Stimulated activated CD4-positive, alpha-beta T cell treated with anti-CD3 and anti-CD28 coated beads, Interleukin-4, amount 100 ng/mL, for 24 hours (primary cell): ENCODE measurements at regions not wholly inside any gene's neighbourhood (a gene's known extent, or its start where the extent isn't known, plus 50 kb on each side); places are given as distances from the start of the nearest gene placed in this dataset.

Experiments used
- DNase-seq: peaks from one replicate; pipeline ENCODE4 v3.0.0-alpha.2; 2020

DNA sequence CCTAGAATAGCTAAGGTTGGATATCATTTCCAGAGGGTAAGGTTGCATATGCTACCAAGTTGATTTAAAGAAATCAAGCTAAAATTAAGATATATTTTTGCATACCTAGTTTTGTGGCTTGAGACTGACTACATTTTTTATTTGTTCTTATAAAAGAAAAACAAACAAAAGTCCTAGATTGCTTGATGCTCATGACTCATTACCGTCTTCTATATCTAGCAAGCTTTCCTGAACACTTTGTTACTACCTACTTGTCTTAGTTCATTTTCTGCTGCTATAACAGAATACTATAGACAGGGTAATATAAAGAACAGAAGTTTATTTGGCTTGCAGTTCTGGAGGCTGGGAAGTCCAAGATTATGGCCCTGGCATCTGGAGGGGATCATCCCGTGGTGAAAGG, 152.1 kb upstream of the THRB start:
- no peak for DNase-seq

DNA sequence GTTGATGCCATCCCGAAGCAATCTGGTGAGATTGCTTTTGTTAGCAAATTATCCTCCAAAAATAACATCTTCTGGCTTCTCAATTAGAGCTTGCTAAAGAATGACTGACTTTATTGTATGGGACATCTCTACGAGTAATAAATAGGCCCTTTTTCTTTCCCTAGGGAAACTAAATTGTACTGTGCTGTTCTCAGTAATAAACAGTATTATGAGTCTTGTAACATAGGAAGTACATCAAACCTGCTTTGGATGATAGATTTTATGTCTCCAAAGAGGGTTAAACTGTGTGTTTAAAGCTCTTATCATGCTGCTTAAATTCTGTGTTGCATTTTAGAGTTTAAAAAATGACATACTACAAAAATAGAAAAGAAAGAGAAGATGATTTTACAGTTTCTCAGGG, 153.4 kb upstream of the THRB start:
- DNase-seq, result no peak

DNA sequence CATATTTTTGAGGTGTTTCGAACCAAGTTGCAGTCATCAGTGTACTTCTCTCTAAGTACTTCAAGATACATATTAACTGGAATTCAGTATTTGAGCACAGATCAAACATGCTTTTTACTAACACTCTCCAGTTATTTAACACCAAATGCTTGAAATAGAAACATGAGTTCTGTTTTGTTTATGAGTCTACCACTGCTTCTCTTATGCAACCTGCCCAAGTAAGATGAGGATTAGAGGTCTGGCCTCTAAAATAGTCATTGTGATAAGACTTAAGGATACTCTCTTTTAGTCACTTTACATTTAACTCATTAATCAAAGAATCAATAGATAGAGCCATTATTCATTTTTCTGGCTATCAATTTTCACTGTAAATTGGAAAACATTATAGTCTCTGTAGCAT, 156.2 kb upstream of the THRB start:
- no peak for DNase-seq

DNA sequence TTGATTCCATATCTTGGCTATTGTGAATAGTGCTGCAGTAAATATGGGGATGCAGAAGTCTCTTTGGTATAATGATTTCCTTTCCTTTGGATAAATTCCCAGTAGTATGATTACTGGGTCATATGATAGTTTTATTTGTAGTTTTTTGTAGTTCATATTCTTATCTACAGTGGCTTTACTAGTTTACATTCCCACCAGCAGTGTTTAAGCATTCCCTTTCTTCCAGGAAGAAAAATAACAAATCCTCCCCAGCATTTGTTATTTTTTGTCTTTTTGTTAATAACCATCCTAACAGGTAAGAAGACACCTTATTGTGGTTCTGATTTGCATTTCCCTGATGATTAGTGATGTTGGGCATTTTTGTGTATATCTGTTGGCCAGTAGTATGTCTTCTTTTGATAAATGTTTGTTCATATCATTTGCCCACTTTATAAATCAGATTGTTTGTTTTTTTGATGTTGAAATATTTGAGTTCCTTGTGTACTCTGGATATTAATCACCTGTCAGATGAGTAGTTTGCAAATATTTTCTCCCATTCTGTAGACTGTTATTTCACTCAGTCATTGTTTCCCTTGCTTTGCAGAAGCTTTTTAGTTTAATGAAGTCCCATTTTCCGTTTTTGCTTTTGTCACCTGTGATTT, 163.3 kb upstream of the THRB start:
- no peak for DNase-seq

DNA sequence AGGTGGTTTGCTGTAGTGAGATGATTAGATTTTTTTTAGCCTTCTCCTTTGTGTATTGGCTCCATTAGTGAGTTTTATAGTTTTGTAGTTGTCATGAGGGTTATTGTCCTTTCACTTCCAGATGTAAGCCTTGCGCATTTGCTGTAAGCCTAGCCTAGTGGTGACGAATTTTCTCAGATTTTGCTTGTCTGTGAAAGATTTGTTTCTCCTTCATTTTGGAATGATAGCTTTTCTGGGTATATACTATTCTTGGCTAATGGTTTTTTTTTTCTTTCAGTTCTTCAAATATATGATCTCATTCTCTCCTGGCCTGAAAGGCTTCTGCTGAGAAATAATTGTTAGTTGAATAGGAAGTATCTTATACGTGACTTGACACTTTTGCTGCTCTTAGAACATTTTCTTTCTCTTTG, 166.5 kb upstream of the THRB start:
- DNase-seq, result no peak

DNA sequence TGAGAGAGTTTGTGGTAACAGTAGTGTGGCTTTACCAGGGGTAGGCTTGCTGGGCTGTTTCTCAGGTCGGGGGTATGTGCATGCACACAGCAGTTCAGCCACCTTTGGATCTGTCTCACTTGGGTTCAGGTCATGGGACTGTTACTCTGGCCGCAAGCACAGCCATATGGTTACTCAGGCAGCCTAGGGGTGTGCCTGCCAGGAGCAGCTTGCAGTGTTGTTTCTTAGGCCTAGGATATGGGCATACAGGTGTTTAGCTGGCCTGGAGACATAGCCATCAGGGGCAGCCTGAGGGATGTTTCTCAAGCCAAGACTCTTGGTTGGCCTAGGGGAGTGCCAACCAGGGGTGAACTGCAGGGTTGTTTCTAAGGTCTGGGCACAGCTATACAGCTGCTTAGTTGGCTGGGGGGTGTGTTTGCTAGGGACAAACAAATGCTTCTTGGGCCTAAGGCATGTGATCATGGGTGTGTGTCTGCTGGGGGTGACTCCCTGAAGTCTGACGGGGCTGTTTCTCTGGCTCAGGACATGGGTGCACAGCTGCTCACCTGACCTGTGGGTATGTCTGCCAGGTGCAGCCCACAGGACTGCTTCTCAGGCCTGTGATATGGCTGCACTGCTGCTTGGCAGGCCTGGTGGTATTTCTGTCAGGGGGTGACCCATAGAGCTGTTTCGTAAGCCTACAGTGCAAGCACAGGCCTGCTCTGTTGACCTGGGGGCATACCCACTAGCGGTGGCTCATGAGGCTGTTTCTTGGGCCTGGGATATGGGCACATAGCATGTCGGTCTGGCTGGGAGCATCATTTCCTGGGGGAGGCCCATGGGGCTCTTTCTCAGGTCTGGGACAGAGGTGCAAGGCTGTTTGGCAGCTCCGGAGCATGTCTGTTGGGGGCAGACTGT, 168.0 kb upstream of the THRB start:
- no peak for DNase-seq

DNA sequence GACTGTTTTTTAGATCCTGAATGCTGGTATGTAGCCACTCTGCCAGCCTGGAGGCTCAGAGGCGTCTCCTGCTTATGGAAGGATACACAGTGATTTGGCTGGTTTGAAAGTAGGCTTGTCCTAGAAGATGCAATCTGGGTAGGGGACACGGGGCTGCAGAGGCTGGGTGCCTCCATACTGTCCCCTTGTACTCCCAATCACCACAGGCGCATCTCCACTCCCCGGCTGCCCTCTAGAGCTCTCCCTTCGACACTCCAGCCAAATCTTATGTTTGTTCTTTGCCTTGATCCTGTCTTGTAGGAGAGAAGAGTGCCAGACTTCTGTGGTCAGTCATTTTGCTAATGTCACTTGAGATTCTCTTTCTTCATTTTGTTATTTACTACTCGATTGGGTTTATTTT, 168.8 kb upstream of the THRB start:
- no peak for DNase-seq

DNA sequence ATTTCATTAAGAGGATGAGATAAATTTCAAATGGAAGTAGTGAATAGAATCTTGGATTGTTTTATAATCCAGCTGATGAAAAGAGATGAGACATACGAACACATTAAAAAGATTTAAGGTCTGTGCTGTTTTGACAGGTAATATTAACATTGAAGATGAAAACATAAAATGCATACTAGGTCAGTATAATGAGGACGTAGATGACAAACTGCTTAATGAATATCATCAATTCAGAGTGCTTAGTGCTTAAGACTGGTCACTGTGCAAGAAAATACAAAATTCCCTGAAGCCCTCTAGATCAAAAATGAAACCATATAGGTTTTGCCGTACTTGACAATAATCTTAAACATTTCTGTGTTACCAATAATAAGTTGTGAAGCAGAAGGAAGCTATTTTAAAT, 173.4 kb upstream of the THRB start:
- DNase-seq, result no peak

DNA sequence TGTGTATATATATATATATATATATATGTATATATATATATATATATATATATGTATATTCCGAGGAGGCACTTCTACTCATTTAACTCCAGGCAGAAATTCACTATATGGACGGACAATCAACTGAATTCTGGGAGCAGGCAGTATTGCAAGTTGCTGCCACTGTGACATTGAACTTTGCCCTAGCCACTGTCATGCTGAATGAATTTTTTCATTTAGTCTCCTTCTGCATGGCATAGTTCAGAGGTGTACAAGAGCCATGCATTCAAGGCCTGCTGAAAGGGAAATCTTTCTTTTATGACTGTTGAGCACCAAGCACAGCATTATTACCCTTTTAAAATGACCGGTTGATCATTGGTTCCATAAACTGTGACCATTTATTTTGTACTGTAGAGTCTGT, 176.2 kb upstream of the THRB start:
- no peak for DNase-seq

DNA sequence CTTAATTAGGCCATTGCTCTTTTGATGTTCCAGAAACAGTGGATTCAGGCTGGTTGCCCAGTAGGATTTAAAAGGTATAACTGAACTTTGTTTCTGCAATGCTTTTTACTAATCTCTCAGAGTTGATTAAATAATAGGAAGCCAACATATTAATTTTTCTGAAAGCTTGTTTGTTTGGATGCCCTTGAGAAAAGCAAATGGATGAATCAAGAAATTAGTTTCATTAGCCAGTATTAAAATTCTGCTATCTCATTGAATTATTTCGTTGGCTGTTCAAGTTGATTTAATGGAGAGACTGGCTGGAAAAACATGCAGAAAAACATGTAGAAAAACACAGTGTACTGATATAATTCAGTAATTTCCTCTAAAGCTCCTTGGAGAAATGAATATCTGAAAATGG, 178.9 kb upstream of the THRB start:
- no peak for DNase-seq

DNA sequence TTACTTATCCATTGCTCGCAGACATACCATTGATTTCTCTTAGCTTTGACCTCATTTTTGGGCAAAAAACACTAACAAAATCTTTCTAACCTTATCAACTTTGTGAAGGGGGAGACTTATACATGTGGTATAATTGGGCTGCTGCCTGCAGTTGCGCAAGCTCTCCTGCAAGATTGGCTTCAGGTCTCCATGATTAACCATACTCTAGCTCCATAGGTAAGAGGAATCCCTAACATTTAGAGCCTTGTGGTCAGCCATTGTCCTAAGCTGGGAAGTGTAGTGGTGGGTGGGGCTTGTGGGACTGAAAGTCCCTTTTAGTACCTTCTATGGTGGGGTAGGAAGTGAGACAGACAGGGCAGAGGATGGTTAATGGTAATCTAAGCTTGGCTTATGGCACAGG, 179.6 kb upstream of the THRB start:
- DNase-seq, result no peak

DNA sequence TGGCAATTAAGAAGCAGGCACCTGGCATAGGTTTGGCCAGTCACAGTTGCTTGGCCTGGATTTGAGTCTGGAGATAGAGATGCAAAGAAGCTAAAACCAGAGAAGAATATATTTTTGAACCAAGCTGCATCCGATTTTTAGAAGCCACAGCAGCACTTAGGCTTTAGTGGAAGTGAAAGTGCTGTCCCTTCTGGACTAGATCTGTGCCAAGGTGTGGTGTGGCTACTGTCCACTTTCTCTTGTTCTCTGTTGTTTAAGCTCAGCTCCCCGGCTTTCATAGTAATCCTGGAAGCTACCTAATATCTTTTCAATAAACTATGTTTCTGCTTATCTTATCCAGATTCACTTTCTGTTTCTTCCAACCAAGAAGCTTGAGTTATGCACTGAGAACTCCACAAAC, 183.4 kb upstream of the THRB start:
- no peak for DNase-seq

DNA sequence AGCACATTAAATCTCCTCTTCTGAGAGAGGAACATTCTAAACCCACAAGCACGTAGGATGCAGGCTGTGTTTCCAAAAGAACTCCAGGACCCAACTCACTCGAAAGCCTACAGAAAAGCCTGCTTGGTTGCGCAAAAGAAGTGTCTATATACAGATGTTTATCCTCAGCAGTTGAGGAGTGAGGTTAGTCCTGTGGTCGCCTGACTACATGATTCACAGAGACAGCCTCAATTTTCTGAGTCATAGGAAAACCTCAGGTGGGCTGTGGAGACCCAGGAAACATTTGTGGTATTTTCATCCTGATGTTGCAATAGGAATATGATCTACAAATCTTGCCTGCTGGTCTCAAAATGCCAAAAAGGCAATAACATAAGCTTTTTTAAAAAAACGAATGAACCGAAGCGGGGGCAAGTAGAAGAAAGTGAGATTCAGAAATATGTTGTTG, 183.8 kb upstream of the THRB start:
- DNase-seq, result peak; percentile 8

DNA sequence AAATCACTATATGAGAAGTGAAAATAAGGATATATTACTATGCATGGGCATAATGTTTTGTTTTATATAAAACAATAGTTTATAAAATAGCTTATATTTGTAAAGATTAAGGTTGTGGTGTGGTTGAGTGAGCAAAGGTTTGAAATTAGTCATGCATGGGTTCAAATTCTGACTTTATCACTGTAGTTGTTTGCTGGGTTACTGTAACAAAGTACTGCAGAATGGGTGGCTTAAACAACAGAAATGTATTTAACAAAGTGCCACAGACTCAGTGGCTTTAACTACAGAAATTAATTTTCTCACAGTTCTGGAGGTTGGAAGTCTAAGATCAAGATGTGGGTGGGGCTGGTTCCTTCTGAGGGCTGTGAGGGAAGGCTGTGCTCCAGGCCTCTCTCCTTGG, 184.8 kb upstream of the THRB start:
- no peak for DNase-seq

DNA sequence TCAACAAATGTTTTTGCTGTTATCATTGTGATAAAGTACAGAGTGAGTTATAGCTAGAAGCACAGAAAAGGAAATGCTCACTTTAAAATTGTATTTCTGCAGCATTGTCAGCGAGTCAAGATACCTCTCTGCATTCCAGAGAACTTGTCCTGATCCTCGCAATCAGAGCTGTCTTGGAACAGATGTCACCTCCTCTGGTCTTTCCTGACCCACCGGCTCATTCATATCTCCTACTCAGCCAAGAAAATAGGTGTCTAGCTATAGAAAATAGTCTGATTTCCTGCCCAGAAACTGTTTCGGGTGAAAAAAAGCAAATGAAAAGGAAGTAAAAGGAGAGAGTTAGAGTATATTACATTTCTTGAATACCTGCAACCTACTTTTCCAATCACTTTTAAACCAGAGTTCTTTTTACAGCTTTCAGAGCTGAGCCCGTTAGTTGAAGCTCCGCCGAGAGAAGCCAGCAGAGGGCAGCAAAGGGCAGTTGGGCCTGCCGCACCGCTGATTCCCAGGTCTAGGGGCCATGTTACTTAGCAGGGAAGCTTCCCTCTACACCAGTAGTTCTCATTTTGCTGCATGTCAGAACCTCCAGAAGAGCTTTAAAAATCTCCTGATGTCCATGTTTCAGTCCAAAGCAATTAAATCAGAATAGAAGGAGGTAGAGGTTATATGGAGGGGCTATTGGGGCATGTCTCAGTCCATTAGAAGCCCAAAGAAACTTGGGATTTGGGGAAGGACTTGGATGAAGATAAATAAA, 185.7 kb upstream of the THRB start:
- DNase-seq, result peak; percentile 33

DNA sequence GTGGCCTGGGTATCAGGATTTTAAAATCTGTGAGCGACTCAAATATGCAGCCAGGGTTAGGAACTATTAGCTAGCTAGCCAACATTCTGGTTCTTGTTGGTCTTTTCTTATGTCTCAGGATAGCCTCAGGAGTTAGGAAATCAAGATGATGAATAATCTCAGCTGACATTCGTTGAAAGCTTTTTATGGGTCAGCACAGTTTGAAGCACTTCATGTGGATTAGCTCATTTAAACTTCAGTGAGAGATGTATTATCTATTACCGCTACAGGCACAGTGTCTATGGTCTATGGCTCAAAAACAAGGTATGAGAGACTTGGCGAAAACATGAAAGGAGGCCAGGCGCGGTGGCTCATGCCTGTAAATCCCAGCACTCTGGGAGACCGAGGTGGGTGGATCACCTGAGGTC, 187.5 kb upstream of the THRB start:
- DNase-seq, result no peak

DNA sequence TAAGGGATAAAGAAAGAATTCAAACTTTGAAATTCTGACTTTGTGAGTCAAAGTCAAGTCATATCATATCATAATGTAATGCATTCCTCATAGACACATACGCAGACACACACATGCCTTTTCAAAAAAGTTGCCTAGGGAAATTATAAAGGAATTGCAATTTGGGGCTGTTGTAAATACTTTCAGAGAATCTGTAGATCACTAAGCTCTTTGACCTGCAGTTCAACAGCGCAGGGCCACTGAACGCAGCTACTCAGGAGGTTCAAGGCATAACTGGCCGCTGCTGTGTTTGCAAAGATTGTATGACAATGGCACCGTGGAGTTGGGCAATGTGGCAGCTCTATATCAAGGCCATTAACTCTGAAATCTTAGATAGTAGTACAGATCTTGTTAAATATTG, 188.4 kb upstream of the THRB start:
- DNase-seq, result no peak

DNA sequence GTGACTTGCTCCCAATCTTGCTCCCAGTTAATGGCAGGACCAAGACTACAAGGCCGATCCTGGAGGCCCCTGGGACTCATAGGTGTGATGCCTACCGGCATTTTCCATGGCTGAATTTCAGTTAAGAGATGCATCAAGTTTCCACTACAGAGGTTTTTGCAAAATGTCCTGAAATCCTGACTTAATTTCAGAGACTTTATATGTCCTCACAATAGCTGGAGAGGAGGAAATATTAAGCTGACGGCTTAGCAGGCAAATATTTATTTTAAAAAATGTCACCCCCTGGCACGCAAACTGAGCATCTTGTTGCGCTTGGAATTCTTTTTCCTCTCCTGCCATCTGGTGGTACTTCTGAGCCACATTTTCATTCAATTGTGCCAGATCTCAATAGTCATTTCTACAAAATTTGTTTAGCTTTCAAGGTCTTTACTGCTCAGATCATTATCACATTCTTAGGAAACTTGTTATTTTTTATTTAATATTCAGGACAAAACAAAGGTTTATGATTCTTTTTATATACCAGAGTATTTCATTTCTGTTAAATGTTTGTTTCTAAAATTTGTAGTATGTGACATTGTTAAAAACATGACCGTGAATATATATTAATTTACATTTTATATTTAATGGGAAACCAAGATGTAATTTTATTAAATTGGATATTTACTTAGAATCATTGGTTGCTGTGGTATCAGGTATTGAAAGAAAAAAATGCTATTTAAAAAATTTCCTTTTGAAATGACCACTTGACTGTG, 189.2 kb upstream of the THRB start:
- DNase-seq, result no peak

DNA sequence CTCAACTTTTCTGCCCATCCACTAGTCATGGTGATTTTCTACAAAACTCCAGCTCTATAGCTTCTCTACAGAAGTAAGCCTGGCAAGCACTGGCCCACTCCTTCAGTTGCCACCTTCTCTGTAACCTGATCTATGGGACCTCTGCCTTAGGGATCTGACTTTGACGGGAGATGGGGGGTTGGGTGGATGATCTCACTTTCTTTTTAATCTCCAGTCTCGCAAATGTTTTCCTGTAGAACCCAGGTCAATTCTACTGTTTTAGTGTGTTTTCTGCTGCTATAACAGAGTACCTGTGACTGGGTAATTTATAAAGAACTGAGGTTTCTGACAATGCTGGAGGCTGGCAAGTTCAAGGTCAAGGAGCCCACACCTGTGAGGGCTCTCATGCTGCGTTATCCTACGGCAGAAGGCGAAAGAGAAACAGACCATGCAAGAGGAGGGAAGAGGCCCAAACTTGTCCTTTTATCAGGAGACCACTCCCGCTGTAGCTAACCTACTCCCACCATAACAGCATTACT, 189.9 kb upstream of the THRB start:
- DNase-seq, result no peak

DNA sequence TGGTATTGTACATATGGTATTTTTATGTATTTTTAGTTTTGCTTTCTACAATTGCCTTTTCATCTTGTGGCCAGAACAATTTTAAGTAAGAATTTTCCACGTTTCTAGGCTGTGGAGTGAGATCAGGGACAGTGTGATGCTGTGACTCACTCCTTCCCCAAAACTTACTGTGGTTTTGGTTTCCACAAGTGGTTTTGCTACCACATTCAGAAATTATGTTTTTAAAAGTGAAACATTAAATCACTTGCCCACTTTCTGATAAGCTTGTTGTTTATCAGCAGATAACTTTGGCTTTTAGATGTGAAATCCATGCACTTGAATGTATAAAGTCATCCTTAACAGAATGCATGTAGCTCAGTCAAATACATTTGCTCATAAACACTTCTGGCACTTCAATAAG, 192.2 kb upstream of the THRB start:
- no peak for DNase-seq

DNA sequence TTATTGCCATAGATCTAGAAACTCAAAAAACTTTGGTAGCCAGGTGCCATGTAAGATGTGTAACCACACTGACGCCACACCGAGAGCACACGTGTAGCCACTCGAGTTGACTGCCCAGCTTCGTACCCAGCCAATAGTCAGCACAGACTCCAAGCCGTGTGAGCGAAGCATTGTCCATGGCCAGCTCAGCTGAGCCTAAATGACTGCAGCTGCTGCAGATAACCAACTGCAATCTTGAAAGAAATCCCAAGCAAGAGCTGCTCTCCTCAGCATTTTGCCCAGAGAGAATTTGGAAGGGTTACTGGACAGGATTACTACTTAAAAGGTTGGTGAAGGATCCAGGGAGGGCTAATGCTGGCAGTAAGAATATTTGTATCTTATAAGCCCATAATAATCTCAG, 193.0 kb upstream of the THRB start:
- DNase-seq, result no peak

DNA sequence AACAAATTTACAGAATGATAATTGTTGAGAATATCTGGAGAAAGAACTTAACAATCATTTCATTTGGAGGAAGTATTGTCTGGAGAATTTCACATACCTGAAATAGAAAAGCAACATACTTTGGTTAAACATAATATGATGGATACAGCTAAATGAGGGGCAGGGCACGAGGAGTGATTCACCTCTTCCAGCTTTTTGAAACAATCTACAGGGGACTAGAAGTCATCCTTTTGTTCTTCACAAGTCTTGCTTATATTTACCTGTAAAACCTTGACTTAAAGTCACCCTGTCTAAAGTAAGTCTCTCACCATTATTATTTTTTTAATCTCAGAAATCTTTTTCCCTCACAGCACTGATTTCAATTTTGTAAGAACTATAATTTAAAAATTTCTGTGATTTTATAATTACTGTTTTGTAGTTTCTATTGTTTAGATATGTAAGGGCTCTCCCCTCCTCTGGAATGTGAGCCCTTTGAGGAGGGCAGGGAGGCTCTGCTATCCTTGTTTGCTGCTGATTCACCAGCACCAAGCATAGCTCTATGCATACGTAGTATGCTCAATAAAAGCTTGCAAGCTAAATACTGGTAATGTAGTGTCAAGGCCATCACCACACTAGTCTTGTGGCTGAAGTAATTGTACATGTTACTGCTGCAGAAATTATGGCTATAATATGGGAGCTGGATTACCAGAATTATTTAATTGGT, 193.9 kb upstream of the THRB start:
- no peak for DNase-seq
